Keratinocyte (primary cell): ENCODE measurements at regions not wholly inside any gene's neighbourhood (a gene's known extent, or its start where the extent isn't known, plus 50 kb on each side); places are given as distances from the start of the nearest gene placed in this dataset.

Experiments
- DNase-seq: peaks from one replicate; pipeline ENCODE4 v3.0.0-alpha.2; 2011; ENCODE audit warnings: low read depth, missing footprints, low spot score
- FAIRE-seq: peaks from 2 replicates; lab custom pipeline; 2011; peaks lifted over from hg19 to GRCh38; lab: Jason Lieb, UNC
- H2AFZ ChIP-seq: 2 replicates; pipeline ENCODE4 v1.6.0; 2012; ENCODE audit warnings: low read length, control low read depth, inconsistent platforms; ENCODE audit not compliant: control insufficient read depth
- H3K27ac ChIP-seq: 2 replicates; pipeline ENCODE4 v1.5.1; 2011; ENCODE audit warnings: low read length; ENCODE audit not compliant: control insufficient read depth, insufficient read depth
- H3K27me3 ChIP-seq: 3 replicates; pipeline ENCODE4 v1.6.0; 2011; ENCODE audit warnings: low read length; ENCODE audit not compliant: control insufficient read depth, insufficient read depth; ENCODE audit errors: extremely low read depth
- H3K36me3 ChIP-seq, 2 experiments: 2 replicates in 1 of 2; 3 replicates in 1 of 2; pipeline ENCODE4 v1.5.1; 2011; ENCODE audit warnings: low read length in 2 of 2, mild to moderate bottlenecking in 1 of 2; ENCODE audit not compliant: control insufficient read depth in 2 of 2, insufficient read depth in 2 of 2; ENCODE audit errors: extremely low read depth in 1 of 2
- H3K4me1 ChIP-seq: 3 replicates; pipeline ENCODE4 v1.5.1; 2011; ENCODE audit warnings: low read length; ENCODE audit not compliant: control insufficient read depth, insufficient read depth; ENCODE audit errors: extremely low read depth
- H3K4me2 ChIP-seq: 3 replicates; pipeline ENCODE4 v1.6.0; 2011; ENCODE audit warnings: low read depth, low read length; ENCODE audit not compliant: control insufficient read depth, insufficient read depth; ENCODE audit errors: extremely low read depth
- H3K4me3 ChIP-seq, 3 experiments: fragments of 200-600 bp in 1 of 3; sonication (generic) in 1 of 3; 2 replicates in 2 of 3; 3 replicates in 1 of 3; pipeline ENCODE4 v1.5.1; 2011 to 2016; ENCODE audit warnings: low read length in 3 of 3, mild to moderate bottlenecking in 3 of 3, control low read depth in 2 of 3, inconsistent platforms in 1 of 3, low read depth in 1 of 3, mixed read lengths in 1 of 3, mixed run types in 1 of 3, moderate library complexity in 1 of 3; ENCODE audit not compliant: control insufficient read depth in 2 of 3, insufficient read depth in 2 of 3; ENCODE audit errors: extremely low read depth in 1 of 3
- H3K79me2 ChIP-seq: 2 replicates; pipeline ENCODE4 v1.6.0; 2012; ENCODE audit warnings: low read length; ENCODE audit not compliant: control insufficient read depth, insufficient read depth
- H3K9ac ChIP-seq: 3 replicates; pipeline ENCODE4 v1.6.0; 2011; ENCODE audit warnings: low read length; ENCODE audit not compliant: control insufficient read depth, insufficient read depth; ENCODE audit errors: extremely low read depth
- H3K9me1 ChIP-seq: 3 replicates; pipeline ENCODE4 v1.6.0; 2011; ENCODE audit warnings: low read length; ENCODE audit not compliant: control insufficient read depth, insufficient read depth; ENCODE audit errors: extremely low read depth
- H3K9me3 ChIP-seq: 2 replicates; pipeline ENCODE4 v1.5.1; 2012; ENCODE audit warnings: low read depth, low read length; ENCODE audit not compliant: control insufficient read depth
- H4K20me1 ChIP-seq: 3 replicates; pipeline ENCODE4 v1.6.0; 2011; ENCODE audit warnings: low read length; ENCODE audit not compliant: control insufficient read depth, insufficient read depth; ENCODE audit errors: extremely low read depth
- EZH2 ChIP-seq: IDR thresholded peaks from one replicate; pipeline ENCODE4 v1.6.1; 2012; ENCODE audit warnings: inconsistent platforms, mild to moderate bottlenecking, low read length, moderate library complexity
- dilution Hi-C: fragments of 300-500 bp; cut with MboI; formaldehyde crosslinking; loops from one replicate; pipeline ENCODE4 v1.7.0; 2020; ENCODE audit warnings: low sequenced_read_pairs; ENCODE audit not compliant: extremely low pct_ligation_motif_present
- TF ChIP-seq, protein P1 (sequence below), 3 experiments: IDR thresholded peaks in 1 of 3; conservative IDR thresholded peaks in 1 of 3; optimal IDR thresholded peaks in 1 of 3; 2 replicates in 2 of 3; 3 replicates in 1 of 3; pipeline versions ENCODE3 to v1.5.1; 2011; ENCODE audit warnings: low read length in 3 of 3, mild to moderate bottlenecking in 3 of 3, moderate library complexity in 2 of 3, control low read depth in 1 of 3, inconsistent platforms in 1 of 3; ENCODE audit not compliant: insufficient read depth in 2 of 3; ENCODE audit errors: extremely low read depth in 1 of 3

DNA sequence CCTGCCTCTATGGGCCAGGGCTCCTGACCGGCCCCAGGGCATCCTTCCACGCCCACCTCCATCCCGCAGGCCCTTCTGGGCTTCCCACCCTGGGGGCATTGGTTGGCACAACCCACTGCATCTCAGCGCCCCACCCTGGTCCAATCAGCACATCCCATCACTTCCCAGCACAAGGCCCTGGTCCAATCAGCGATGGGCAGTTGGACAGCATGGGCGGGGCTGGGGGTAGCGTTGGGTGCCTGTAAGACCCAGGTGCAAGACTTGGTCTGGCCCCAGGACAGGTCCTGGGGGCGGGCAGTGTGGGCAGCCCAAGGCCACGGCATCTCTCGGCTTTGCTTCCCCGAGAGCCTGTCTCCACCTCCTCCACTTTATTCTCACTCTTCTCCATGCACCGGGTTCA is 298.5 kb downstream of the BMP7 start:
- Histone ChIP-seq H3K27ac (no peak overlapping the region), H3K4me1 (no peaks in the 10 kb centered on the region), H2AFZ (no peak overlapping the region), H3K36me3 (no peaks in the 10 kb centered on the region), H3K27me3 (peaks cover 4% of the 10 kb centered on the region), H3K4me2 (no peak overlapping the region), H3K9me1 (no peaks in the 10 kb centered on the region), H3K79me2 (no peaks in the 10 kb centered on the region), H3K9ac (no peak overlapping the region), H3K4me3 (no peak overlapping the region), H3K9me3 (no peaks in the 10 kb centered on the region), H4K20me1 (no peaks in the 10 kb centered on the region)
- TF ChIP-seq, protein P1, sequence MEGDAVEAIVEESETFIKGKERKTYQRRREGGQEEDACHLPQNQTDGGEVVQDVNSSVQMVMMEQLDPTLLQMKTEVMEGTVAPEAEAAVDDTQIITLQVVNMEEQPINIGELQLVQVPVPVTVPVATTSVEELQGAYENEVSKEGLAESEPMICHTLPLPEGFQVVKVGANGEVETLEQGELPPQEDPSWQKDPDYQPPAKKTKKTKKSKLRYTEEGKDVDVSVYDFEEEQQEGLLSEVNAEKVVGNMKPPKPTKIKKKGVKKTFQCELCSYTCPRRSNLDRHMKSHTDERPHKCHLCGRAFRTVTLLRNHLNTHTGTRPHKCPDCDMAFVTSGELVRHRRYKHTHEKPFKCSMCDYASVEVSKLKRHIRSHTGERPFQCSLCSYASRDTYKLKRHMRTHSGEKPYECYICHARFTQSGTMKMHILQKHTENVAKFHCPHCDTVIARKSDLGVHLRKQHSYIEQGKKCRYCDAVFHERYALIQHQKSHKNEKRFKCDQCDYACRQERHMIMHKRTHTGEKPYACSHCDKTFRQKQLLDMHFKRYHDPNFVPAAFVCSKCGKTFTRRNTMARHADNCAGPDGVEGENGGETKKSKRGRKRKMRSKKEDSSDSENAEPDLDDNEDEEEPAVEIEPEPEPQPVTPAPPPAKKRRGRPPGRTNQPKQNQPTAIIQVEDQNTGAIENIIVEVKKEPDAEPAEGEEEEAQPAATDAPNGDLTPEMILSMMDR (optimal IDR thresholded peaks at IDR 0.05 in 1 of 3, IDR thresholded peaks at IDR 0.05 in 1 of 3, conservative IDR thresholded peaks at IDR 0.05 in 1 of 3; ENCODE audit: extremely low read depth in 1 of 3, insufficient read depth in 2 of 3, low read length in 3 of 3) = no peak
- no peak for TF ChIP-seq EZH2
- DNase-seq = no peak
- FAIRE-seq = no peak
- dilution Hi-C loops = no loop called here

GRCh38 chr20:56968376-56969048 is 297.9 kb downstream of the BMP7 start:
- TF ChIP-seq, protein P1 (optimal IDR thresholded peaks at IDR 0.05 in 1 of 3, IDR thresholded peaks at IDR 0.05 in 1 of 3, conservative IDR thresholded peaks at IDR 0.05 in 1 of 3; ENCODE audit: extremely low read depth in 1 of 3, insufficient read depth in 2 of 3, low read length in 3 of 3) = no peak
- no peak for TF ChIP-seq EZH2
- Histone ChIP-seq H3K4me1 (no peaks in the 10 kb centered on the region), H3K9me3 (no peaks in the 10 kb centered on the region), H4K20me1 (no peaks in the 10 kb centered on the region), H3K9ac (no peak overlapping the region), H3K4me3 (no peak overlapping the region), H2AFZ (no peak overlapping the region), H3K27me3 (peaks cover 4% of the 10 kb centered on the region), H3K36me3 (no peaks in the 10 kb centered on the region), H3K4me2 (no peak overlapping the region), H3K9me1 (no peaks in the 10 kb centered on the region), H3K79me2 (no peaks in the 10 kb centered on the region), H3K27ac (no peak overlapping the region)
- FAIRE-seq = no peak
- no peak for DNase-seq
- dilution Hi-C loops = no loop called here
